ENCODE measurements at regions not wholly inside any gene's neighbourhood (a gene's known extent, or its start where the extent isn't known, plus 50 kb on each side); places are given as distances from the start of the nearest gene placed in this dataset.
A peak's percentile ranks its signal among the peaks of the same experiment; 100 is the strongest.

DNA sequence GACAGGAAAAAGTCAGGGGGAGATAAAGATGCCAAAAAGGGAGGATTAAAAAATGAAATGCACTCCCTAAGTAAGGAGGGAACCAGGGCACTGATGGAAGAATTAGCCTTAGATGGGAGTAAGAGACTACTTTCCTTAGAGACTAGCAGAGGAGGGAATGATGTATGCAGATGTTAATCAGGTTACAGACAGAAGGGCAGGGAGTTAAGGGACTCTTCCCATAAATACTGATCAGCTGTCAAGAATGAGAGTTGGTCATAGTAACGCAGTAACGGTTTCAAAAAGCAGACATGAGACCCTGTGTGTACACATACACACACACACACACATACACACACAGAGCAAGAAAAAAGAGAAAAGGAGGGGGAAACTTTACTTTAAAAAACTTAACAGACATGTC, 93.4 kb downstream of the PHLDA1 start:
- POLR2A ChIA-PET = no interaction called here
- peaks cover 4% of the 10 kb centered on the region; the same call in 1 of the 2 replicates for H3K4me1 ChIP-seq (ENCODE audit: control insufficient read depth, insufficient read depth, low read length)
- no peak for TF ChIP-seq ZNF366 (tag by site-specific recombination; conservative IDR thresholded peaks at IDR 0.05)
- no peak for TF ChIP-seq PBX3 (CRISPR knock-in tag; IDR thresholded peaks at IDR 0.05)
- TF ChIP-seq ZNF292 (tag by site-specific recombination; IDR thresholded peaks at IDR 0.05; ENCODE audit: borderline replicate concordance, low read depth) = no peak
- TF ChIP-seq ZNF280C (tag by site-specific recombination; IDR thresholded peaks at IDR 0.05) = no peak
- TF ChIP-seq WT1 (tag by site-specific recombination; IDR thresholded peaks at IDR 0.05) = peak; percentile 96
- TF ChIP-seq ZNF335 (tag by site-specific recombination; conservative IDR thresholded peaks at IDR 0.05) = no peak
- no peak for TF ChIP-seq HOXD13 (CRISPR knock-in tag; IDR thresholded peaks at IDR 0.05; ENCODE audit: borderline replicate concordance)

GRCh38 chr12:75937486-75937885, 94.1 kb downstream of the PHLDA1 start:
- H3K27ac ChIP-seq (ENCODE audit: extremely low read depth, low read depth, low read length) = no peak overlapping the region
- H3K36me3 ChIP-seq (ENCODE audit: control insufficient read depth in 2 of 2, insufficient read depth in 1 of 2, low read length in 2 of 2) = no peaks in the 10 kb centered on the region
- TF ChIP-seq, protein P1, sequence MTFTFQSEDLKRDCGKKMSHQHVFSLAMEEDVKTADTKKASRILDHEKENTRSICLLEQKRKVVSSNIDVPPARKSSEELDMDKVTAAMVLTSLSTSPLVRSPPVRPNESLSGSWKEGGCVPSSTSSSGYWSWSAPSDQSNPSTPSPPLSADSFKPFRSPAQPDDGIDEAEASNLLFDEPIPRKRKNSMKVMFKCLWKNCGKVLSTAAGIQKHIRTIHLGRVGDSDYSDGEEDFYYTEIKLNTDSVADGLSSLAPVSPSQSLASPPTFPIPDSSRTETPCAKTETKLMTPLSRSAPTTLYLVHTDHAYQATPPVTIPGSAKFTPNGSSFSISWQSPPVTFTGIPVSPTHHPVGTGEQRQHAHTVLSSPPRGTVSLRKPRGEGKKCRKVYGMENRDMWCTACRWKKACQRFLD (tag by site-specific recombination; IDR thresholded peaks at IDR 0.05) = no peak
- TF ChIP-seq ZSCAN23 (tag by site-specific recombination; IDR thresholded peaks at IDR 0.05) (no peak), ZSCAN18 (tag by site-specific recombination; IDR thresholded peaks at IDR 0.05) (no peak), ZNF266 (tag by site-specific recombination; IDR thresholded peaks at IDR 0.05; ENCODE audit: low read depth) (no peak), ZNF664 (tag by site-specific recombination; IDR thresholded peaks at IDR 0.05) (no peak), ZNF837 (tag by site-specific recombination; IDR thresholded peaks at IDR 0.05) (no peak), IKZF3 (tag by site-specific recombination; IDR thresholded peaks at IDR 0.05) (no peak), TRIM28 (IDR thresholded peaks at IDR 0.05; ENCODE audit: borderline replicate concordance, low read length) (no peak), KLF9 (tag by site-specific recombination; IDR thresholded peaks at IDR 0.05; ENCODE audit: low read depth) (no peak), GLIS1 (tag by site-specific recombination; IDR thresholded peaks at IDR 0.05) (no peak), KLF16 (tag by site-specific recombination; IDR thresholded peaks at IDR 0.05) (no peak), ZBTB48 (tag by site-specific recombination; IDR thresholded peaks at IDR 0.05) (no peak), ZNF513 (tag by site-specific recombination; IDR thresholded peaks at IDR 0.05) (no peak), ZNF341 (tag by site-specific recombination; IDR thresholded peaks at IDR 0.05; ENCODE audit: low read depth) (no peak), ZNF624 (tag by site-specific recombination; IDR thresholded peaks at IDR 0.05) (no peak)
- TF ChIP-seq, protein P2, sequence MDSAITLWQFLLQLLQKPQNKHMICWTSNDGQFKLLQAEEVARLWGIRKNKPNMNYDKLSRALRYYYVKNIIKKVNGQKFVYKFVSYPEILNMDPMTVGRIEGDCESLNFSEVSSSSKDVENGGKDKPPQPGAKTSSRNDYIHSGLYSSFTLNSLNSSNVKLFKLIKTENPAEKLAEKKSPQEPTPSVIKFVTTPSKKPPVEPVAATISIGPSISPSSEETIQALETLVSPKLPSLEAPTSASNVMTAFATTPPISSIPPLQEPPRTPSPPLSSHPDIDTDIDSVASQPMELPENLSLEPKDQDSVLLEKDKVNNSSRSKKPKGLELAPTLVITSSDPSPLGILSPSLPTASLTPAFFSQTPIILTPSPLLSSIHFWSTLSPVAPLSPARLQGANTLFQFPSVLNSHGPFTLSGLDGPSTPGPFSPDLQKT (IDR thresholded peaks at IDR 0.05; ENCODE audit: borderline replicate concordance, low read depth, low read length) = no peak
- TF ChIP-seq, protein P3, sequence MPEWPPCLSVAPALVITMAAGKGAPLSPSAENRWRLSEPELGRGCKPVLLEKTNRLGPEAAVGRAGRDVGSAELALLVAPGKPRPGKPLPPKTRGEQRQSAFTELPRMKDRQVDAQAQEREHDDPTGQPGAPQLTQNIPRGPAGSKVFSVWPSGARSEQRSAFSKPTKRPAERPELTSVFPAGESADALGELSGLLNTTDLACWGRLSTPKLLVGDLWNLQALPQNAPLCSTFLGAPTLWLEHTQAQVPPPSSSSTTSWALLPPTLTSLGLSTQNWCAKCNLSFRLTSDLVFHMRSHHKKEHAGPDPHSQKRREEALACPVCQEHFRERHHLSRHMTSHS (tag by site-specific recombination; IDR thresholded peaks at IDR 0.05) = no peak
- CTCF ChIA-PET = no interaction called here
- H3K4me1 ChIP-seq (ENCODE audit: control insufficient read depth, insufficient read depth, low read length) = peaks cover 4% of the 10 kb centered on the region; the same call in 1 of the 2 replicates
- no peak overlapping the region for H3K4me3 ChIP-seq (ENCODE audit: low read depth, low read length)
- no peaks in the 10 kb centered on the region for H3K9me3 ChIP-seq (ENCODE audit: control insufficient read depth, insufficient read depth, low read depth, low read length)
- POLR2A ChIA-PET = no interaction called here

More for the DNA sequence above, 93.4 kb downstream of the PHLDA1 start:
- no peak overlapping the region for H3K27ac ChIP-seq (ENCODE audit: extremely low read depth, low read depth, low read length)
- no peaks in the 10 kb centered on the region for H3K9me3 ChIP-seq (ENCODE audit: control insufficient read depth, insufficient read depth, low read depth, low read length)
- CTCF ChIA-PET = interaction anchor here (0.7 kb wide), 1 partner anchor 1089 kb away, joined by 3 read pairs; no protein-coding TSS in a partner anchor
- no peaks in the 10 kb centered on the region for H3K36me3 ChIP-seq (ENCODE audit: control insufficient read depth in 2 of 2, insufficient read depth in 1 of 2, low read length in 2 of 2)
- no peak overlapping the region for H3K4me3 ChIP-seq (ENCODE audit: low read depth, low read length)
